ENCODE measurements at regions not wholly inside any gene's neighbourhood (a gene's known extent, or its start where the extent isn't known, plus 50 kb on each side); places are given as distances from the start of the nearest gene placed in this dataset.
A peak's percentile ranks its signal among the peaks of the same experiment; 100 is the strongest.

- TF ChIP-seq MGA (IDR thresholded peaks at IDR 0.05) (peak; percentile 27; the same call in 1 of the 2 replicates), REST (IDR thresholded peaks at IDR 0.05; ENCODE audit: borderline replicate concordance) (0 out of 2 replicates have a peak, but pooled peaks have one; percentile 23), REST (CRISPR knock-in tag; IDR thresholded peaks at IDR 0.05; ENCODE audit: low read depth) (no peak), ZBTB5 (IDR thresholded peaks at IDR 0.05) (no peak)
Measured at GRCh38 chr18:55748227-55748738, 160.3 kb upstream of the TCF4 start (continued).
